HepG2 (cell line): ENCODE measurements at regions not wholly inside any gene's neighbourhood (a gene's known extent, or its start where the extent isn't known, plus 50 kb on each side); places are given as distances from the start of the nearest gene placed in this dataset.

ENCODE experiments used
- USF2 ChIP-seq, 2 experiments: sonication (generic) in 1 of 2; formaldehyde crosslinking in 1 of 2; IDR thresholded peaks; 2 replicates each; pipeline versions ENCODE4 v1.5.1 to v1.6.1; 2011 to 2020; ENCODE audit warnings: borderline replicate concordance in 1 of 2, low read depth in 1 of 2, low read length in 1 of 2, mild to moderate bottlenecking in 1 of 2, missing genetic modification reagents in 1 of 2, moderate library complexity in 1 of 2
- ZFP36 ChIP-seq: fragments of 150-350 bp; IDR thresholded peaks from 2 replicates; pipeline ENCODE4 v1.6.1; 2018; ENCODE audit warnings: borderline replicate concordance, low read length, low read depth; ENCODE audit not compliant: partially characterized antibody
- ZSCAN29 ChIP-seq: sonication (generic); formaldehyde crosslinking; conservative IDR thresholded peaks from 2 replicates; pipeline ENCODE4 v1.4.0; 2020; ENCODE audit warnings: mild to moderate bottlenecking, missing genetic modification reagents

DNA sequence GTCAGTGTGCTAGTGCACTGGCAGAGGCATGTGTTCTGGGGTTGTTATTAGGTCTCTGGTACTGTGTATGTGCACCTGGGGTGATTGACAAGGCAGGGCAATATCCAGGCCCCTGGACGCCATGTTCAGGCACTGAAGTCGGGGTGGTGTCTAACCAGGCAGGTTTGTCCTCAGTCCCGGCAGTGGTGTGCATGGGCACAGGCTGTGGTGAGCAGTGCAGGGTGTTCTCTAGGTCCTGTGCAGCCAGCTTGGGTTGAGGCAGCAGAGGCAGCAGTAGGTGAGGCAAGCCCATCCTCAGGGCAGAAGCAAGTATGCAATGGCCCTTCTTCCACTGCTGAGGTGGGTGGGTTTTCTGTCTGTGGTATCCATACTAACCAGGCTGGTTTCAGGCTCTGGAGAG, 252.3 kb upstream of the LRRC7 start:
- no peak for TF ChIP-seq USF2 (IDR thresholded peaks at IDR 0.05; ENCODE audit: low read depth, low read length)
- no peak for TF ChIP-seq USF2 (CRISPR knock-in tag; IDR thresholded peaks at IDR 0.05; ENCODE audit: borderline replicate concordance)
- TF ChIP-seq ZFP36 = no peak
- no peak for TF ChIP-seq ZSCAN29 (CRISPR knock-in tag)
